ENCODE measurements at regions not wholly inside any gene's neighbourhood (a gene's known extent, or its start where the extent isn't known, plus 50 kb on each side); places are given as distances from the start of the nearest gene placed in this dataset.

DNA sequence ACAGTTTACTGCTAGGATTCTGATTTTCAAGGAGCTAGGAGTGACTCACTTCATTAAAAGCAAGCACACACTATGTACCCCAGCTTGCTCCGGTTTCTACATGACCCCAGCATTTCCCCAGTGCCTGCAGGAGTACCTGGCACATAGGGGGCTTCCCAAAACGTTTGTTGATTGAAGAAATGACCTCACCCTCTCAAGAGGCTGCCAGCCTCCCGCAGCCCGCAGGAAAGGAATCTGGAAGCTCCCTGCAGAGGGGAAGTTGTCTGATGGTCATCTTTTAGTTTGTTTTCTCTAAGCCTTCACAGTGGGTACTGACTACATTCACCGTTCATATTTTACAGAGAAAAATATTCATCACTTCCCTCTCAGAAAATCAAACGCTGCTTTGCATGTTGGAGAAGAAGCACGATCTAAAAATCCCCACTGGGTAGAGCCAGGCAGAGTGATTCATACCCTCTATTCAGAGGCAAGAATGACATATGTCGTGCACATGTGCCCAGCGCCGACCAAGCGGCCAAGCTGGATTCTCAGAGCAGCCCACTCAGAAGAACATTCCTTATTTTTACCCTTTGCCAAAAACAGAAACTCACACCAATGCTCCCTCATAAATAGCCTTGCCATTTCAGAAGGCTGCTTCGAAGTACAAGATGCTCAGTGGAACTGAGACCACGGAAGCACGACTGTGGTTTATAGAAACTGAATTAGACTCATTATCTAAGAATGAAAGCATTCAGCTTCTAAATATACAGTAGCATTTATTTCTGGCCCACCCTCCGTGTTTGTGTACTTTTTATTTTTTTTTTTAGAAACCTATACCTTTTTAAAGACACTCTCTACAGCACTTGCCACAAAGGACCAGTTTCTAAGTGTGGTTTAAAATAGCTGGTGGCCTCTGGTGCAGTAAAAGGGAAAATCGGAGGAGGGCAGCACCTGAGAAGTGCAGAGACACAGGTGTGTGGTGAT is 143.2 kb downstream of the MIS18A start:
- Histone ChIP-seq H3K36me3 (ENCODE audit: control insufficient read depth, insufficient read depth, low read length) (no peaks in the 10 kb centered on the region), H3K9ac (ENCODE audit: low read length) (no peak overlapping the region), H3K27me3 (ENCODE audit: control insufficient read depth, insufficient read depth, low read length) (no peaks in the 10 kb centered on the region), H3K9me3 (ENCODE audit: control insufficient read depth, insufficient read depth, low read depth, low read length) (peaks cover 6% of the 10 kb centered on the region; the same call in 1 of the 2 replicates), H3K4me1 (ENCODE audit: control insufficient read depth, insufficient read depth, low read length) (peaks cover 7% of the 10 kb centered on the region; the same call in 1 of the 2 replicates), H3K4me3 (ENCODE audit: low read depth, low read length) (no peak overlapping the region), H3K27ac (ENCODE audit: low read depth, low read length) (no peak overlapping the region)

DNA sequence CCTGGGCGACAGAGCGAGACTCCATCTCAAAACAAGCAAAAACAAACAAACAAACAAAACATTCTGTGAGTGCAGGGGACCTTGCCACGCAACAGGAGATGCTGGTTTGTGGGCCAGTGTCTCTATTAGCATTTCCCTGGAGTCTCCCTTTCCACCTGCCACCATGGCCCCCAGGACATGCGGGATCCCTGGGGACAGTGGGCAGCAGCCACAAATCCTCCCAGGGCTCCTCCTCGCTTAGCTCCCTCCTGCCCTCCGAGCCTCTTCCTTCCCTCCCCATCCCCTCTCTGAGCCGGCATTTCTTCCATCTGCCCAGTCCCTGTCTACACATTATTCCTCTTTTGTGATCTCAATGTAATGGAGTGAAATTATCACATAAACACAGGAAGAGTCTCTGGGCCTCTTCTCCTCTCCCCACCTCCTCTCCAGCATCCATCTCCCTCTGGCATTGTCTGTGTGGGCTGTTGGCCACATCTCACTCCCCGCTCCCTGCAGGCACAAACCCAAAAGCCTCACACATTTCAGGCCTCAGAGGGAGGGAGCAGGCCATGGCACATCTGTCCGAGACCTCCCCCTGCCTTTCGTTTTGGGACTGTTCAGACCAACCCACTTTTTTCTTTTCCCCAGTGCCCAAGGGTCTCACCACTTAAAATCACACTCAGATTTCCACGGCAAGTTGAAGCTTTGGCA is 144.3 kb downstream of the MIS18A start:
- Histone ChIP-seq H3K4me1 (ENCODE audit: control insufficient read depth, insufficient read depth, low read length) (peaks cover 7% of the 10 kb centered on the region; the same call in 1 of the 2 replicates), H3K36me3 (ENCODE audit: control insufficient read depth, insufficient read depth, low read length) (no peaks in the 10 kb centered on the region), H3K9me3 (ENCODE audit: control insufficient read depth, insufficient read depth, low read depth, low read length) (peaks cover 6% of the 10 kb centered on the region; the same call in 1 of the 2 replicates), H3K27me3 (ENCODE audit: control insufficient read depth, insufficient read depth, low read length) (no peaks in the 10 kb centered on the region), H3K4me3 (ENCODE audit: low read depth, low read length) (no peak overlapping the region), H3K27ac (ENCODE audit: low read depth, low read length) (no peak overlapping the region), H3K9ac (ENCODE audit: low read length) (no peak overlapping the region)

DNA sequence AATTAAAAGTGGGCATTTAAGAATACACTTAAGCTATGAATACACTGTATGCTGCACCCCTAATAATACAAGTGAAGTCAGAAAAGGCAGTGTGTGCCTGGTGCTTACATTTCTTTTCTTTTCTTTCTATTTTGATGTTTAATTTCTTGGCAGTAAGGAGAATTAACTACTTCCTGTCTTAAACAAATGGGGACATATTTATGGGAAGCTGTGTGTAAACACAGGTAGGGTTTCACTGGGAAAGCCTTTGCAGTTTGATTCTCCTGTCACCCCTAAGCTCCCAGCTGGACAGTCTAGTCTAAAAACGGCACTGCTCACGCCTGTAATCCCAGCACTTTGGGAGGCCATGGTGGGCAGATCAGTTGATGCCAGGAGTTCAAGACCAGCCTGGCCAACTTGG is 146.0 kb downstream of the MIS18A start:
- H3K9ac ChIP-seq (ENCODE audit: low read length) = no peak overlapping the region
- no peaks in the 10 kb centered on the region for H3K36me3 ChIP-seq (ENCODE audit: control insufficient read depth, insufficient read depth, low read length)
- H3K4me1 ChIP-seq (ENCODE audit: control insufficient read depth, insufficient read depth, low read length) = peaks cover 7% of the 10 kb centered on the region; the same call in 1 of the 2 replicates
- no peak overlapping the region for H3K4me3 ChIP-seq (ENCODE audit: low read depth, low read length)
- H3K27ac ChIP-seq (ENCODE audit: low read depth, low read length) = no peak overlapping the region
- no peaks in the 10 kb centered on the region for H3K27me3 ChIP-seq (ENCODE audit: control insufficient read depth, insufficient read depth, low read length)
- H3K9me3 ChIP-seq (ENCODE audit: control insufficient read depth, insufficient read depth, low read depth, low read length) = peaks cover 12% of the 10 kb centered on the region

DNA sequence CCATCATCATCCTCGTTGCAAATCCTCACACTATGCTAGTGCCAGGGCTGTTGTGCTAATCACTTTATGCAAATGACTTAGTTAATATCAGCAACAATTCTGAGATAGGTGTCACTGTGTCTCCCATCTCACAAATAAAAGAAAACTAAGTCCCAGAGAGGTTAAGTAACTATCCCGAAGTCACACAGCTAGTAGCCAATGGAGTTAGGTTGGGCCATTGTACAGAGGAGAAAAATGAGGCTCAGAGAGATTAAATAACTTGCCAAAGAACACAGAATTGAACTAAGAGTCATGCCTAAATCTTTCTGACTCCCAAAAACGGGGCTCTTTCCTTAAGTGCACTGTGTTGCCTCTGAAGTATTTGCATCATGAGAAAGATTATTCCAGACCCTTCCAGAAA is 146.4 kb downstream of the MIS18A start:
- Histone ChIP-seq H3K9ac (ENCODE audit: low read length) (no peak overlapping the region), H3K9me3 (ENCODE audit: control insufficient read depth, insufficient read depth, low read depth, low read length) (peaks cover 11% of the 10 kb centered on the region), H3K4me3 (ENCODE audit: low read depth, low read length) (no peak overlapping the region), H3K36me3 (ENCODE audit: control insufficient read depth, insufficient read depth, low read length) (no peaks in the 10 kb centered on the region), H3K27me3 (ENCODE audit: control insufficient read depth, insufficient read depth, low read length) (no peaks in the 10 kb centered on the region), H3K4me1 (ENCODE audit: control insufficient read depth, insufficient read depth, low read length) (peaks cover 7% of the 10 kb centered on the region; the same call in 1 of the 2 replicates), H3K27ac (ENCODE audit: low read depth, low read length) (no peak overlapping the region)

DNA sequence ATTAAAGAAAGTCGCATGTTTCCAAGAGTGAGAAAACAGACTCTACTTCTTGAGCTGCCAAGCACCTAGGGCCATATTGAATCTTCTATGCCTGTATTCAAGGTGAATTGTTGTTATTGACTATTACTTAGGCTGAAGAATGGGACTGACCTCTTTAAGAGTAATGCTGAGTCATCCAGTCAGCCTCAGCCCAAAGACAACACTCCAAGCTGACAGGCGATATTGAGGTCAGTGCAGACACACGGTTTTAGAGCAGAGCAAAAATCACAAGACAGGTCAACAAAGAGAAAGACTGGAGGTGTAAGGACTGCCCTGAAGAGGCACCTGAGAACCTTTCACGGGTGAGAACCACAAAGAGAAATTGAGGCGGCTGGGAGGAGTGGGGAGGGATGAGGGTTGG is 146.9 kb downstream of the MIS18A start:
- H3K27me3 ChIP-seq (ENCODE audit: control insufficient read depth, insufficient read depth, low read length) = no peaks in the 10 kb centered on the region
- no peak overlapping the region for H3K4me3 ChIP-seq (ENCODE audit: low read depth, low read length)
- peaks cover 7% of the 10 kb centered on the region; the same call in 1 of the 2 replicates for H3K4me1 ChIP-seq (ENCODE audit: control insufficient read depth, insufficient read depth, low read length)
- no peak overlapping the region for H3K27ac ChIP-seq (ENCODE audit: low read depth, low read length)
- no peaks in the 10 kb centered on the region for H3K36me3 ChIP-seq (ENCODE audit: control insufficient read depth, insufficient read depth, low read length)
- H3K9ac ChIP-seq (ENCODE audit: low read length) = no peak overlapping the region
- H3K9me3 ChIP-seq (ENCODE audit: control insufficient read depth, insufficient read depth, low read depth, low read length) = peaks cover 6% of the 10 kb centered on the region

DNA sequence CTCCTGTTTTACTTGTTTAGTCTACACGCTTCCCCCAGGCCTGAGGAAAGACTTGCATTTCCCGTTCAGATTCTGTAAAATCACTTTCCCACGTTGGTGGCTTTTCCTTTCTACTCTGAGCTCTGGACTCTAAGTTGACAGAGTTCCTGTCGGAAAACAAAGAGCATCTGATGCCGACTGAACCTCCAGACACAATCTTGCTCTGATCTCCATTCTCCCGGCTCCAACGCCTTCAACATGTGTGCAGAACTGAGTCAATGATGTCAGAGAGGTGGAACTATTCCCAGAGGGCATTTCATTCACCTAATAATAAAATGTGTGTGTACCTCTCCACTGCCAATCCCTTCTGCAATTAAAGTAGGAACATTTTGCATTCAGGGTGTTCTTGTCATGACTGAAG is 147.7 kb downstream of the MIS18A start:
- Histone ChIP-seq H3K4me1 (ENCODE audit: control insufficient read depth, insufficient read depth, low read length) (peaks cover 7% of the 10 kb centered on the region; the same call in 1 of the 2 replicates), H3K9me3 (ENCODE audit: control insufficient read depth, insufficient read depth, low read depth, low read length) (peaks cover 6% of the 10 kb centered on the region), H3K36me3 (ENCODE audit: control insufficient read depth, insufficient read depth, low read length) (no peaks in the 10 kb centered on the region), H3K27ac (ENCODE audit: low read depth, low read length) (no peak overlapping the region), H3K4me3 (ENCODE audit: low read depth, low read length) (no peak overlapping the region), H3K27me3 (ENCODE audit: control insufficient read depth, insufficient read depth, low read length) (no peaks in the 10 kb centered on the region), H3K9ac (ENCODE audit: low read length) (no peak overlapping the region)

DNA sequence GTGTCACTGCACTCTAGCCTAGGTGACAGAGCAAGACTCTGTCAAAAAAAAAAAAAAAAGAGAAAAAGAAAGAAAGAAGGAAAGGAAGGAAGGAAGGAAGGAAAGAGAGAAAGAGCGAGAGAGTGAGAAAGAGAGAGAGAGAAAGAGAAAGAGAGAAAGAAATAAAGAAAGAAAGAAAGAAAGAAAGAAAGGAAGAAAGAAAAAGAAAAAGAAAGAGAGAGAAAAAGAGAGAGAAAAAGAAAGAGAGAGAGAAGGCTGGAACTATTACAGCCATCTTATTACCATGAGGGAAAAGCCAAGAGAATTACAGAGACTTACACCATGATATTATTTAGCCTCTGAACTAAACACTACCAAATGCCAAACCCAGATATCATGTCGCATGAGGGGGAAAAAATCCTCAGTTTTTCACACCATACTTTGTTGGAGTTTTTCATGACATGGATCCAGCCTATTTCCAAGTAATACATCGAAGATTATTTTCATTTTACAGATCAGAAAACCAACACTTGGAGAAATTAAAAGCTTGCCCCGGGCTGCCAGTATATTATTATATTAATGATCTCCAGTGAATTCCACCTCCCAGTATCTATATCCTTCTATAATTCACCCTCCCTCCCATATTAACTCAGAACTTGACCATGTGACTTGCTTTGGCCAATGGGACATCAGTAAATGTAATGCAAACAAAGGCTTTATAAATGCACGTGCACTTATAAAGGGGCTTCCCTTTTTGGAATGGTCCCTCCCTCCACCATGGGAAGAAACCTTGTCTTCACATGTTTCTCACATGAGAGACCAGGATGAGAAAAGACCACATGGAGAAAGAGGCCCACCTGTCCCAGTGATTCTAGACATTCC is 148.6 kb downstream of the MIS18A start:
- Histone ChIP-seq H3K4me3 (ENCODE audit: low read depth, low read length) (no peak overlapping the region), H3K36me3 (ENCODE audit: control insufficient read depth, insufficient read depth, low read length) (no peaks in the 10 kb centered on the region), H3K27me3 (ENCODE audit: control insufficient read depth, insufficient read depth, low read length) (no peaks in the 10 kb centered on the region), H3K9ac (ENCODE audit: low read length) (no peak overlapping the region), H3K27ac (ENCODE audit: low read depth, low read length) (no peak overlapping the region), H3K9me3 (ENCODE audit: control insufficient read depth, insufficient read depth, low read depth, low read length) (peaks cover 6% of the 10 kb centered on the region), H3K4me1 (ENCODE audit: control insufficient read depth, insufficient read depth, low read length) (peaks cover 7% of the 10 kb centered on the region; the same call in 1 of the 2 replicates)

DNA sequence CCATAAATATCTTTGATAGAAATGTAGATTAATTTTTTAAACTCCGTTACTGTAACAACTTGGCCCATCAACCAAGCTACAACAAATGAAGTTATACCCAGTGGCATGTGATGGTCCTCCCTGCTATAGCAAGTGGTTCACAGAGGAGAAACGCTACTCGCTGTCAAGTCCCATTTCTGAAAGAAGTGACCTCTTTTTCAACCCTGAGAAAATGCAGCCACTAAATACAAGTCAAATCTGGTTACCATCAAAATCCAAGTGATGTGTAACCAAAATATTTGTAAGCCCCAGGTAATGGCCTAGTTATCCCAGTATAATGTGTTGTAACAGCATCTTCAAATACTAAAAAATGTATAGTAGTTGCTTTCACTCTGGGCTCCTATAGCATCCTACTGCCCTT is 151.8 kb downstream of the MIS18A start:
- H3K9ac ChIP-seq (ENCODE audit: low read length) = no peak overlapping the region
- H3K9me3 ChIP-seq (ENCODE audit: control insufficient read depth, insufficient read depth, low read depth, low read length) = peaks cover 8% of the 10 kb centered on the region
- H3K27ac ChIP-seq (ENCODE audit: low read depth, low read length) = no peak overlapping the region
- H3K4me1 ChIP-seq (ENCODE audit: control insufficient read depth, insufficient read depth, low read length) = peaks cover 5% of the 10 kb centered on the region; the same call in 1 of the 2 replicates
- H3K4me3 ChIP-seq (ENCODE audit: low read depth, low read length) = no peak overlapping the region
- no peaks in the 10 kb centered on the region for H3K27me3 ChIP-seq (ENCODE audit: control insufficient read depth, insufficient read depth, low read length)
- no peaks in the 10 kb centered on the region for H3K36me3 ChIP-seq (ENCODE audit: control insufficient read depth, insufficient read depth, low read length)

DNA sequence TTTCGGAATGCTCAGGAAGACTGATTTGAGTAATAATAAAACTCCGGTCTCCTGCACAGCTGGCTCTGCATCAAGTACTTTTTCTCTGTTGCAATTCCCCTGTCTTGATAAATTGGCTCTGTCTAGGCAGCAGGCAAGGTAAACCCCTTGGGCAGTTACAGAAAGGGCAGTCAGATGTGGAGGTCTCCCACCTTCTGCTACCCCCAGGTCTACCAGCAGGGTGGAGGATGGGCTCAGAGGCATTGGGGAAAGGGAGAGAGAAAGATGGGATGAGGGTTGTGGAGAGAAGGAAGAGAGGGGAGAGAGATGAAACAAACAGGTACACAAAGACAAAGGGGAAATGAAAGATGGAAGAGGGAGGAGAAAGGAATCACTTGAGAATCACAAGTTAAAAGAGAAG is 156.8 kb downstream of the MIS18A start:
- Histone ChIP-seq H3K4me3 (ENCODE audit: low read depth, low read length) (no peak overlapping the region), H3K27ac (ENCODE audit: low read depth, low read length) (no peak overlapping the region), H3K36me3 (ENCODE audit: control insufficient read depth, insufficient read depth, low read length) (no peaks in the 10 kb centered on the region), H3K4me1 (ENCODE audit: control insufficient read depth, insufficient read depth, low read length) (no peaks in the 10 kb centered on the region), H3K9ac (ENCODE audit: low read length) (no peak overlapping the region), H3K27me3 (ENCODE audit: control insufficient read depth, insufficient read depth, low read length) (no peaks in the 10 kb centered on the region), H3K9me3 (ENCODE audit: control insufficient read depth, insufficient read depth, low read depth, low read length) (peaks cover 7% of the 10 kb centered on the region; the same call in 1 of the 2 replicates)

DNA sequence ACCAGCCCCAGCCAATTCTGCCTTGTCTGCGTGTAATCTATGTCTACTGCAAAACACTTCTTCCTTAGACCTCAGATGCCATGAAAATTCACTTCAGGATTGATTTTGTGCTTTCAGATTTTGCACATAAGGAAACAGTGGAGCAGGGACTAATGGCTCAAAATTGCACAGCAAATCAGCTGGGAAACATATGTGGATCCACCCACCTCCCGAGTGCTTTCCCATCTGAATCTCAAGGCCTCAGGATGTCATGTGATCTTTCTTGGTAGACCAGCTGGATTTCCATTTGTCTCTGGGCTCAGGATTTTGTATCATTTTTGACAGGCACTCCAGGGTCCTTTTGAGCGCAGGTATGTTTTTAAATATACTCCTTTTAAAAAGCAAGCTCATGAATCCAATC is 158.6 kb downstream of the MIS18A start:
- Histone ChIP-seq H3K9ac (ENCODE audit: low read length) (no peak overlapping the region), H3K27ac (ENCODE audit: low read depth, low read length) (no peak overlapping the region), H3K36me3 (ENCODE audit: control insufficient read depth, insufficient read depth, low read length) (no peaks in the 10 kb centered on the region), H3K9me3 (ENCODE audit: control insufficient read depth, insufficient read depth, low read depth, low read length) (peaks cover 7% of the 10 kb centered on the region; the same call in 1 of the 2 replicates), H3K4me1 (ENCODE audit: control insufficient read depth, insufficient read depth, low read length) (no peaks in the 10 kb centered on the region), H3K27me3 (ENCODE audit: control insufficient read depth, insufficient read depth, low read length) (no peaks in the 10 kb centered on the region), H3K4me3 (ENCODE audit: low read depth, low read length) (no peak overlapping the region)

All from HUES6 (cell line).